ENCODE measurements at regions not wholly inside any gene's neighbourhood (a gene's known extent, or its start where the extent isn't known, plus 50 kb on each side); places are given as distances from the start of the nearest gene placed in this dataset.

- no peak for DNase-seq (ENCODE audit: low read depth)
These were observed 517.7 kb upstream of the MYT1L start for GRCh38 chr2:2848621-2849333.

GRCh38 chr2:2848198-2848597, 517.1 kb upstream of the MYT1L start:
- DNase-seq (ENCODE audit: low read depth): no peak

GRCh38 chr2:2847209-2847676, 516.2 kb upstream of the MYT1L start:
- DNase-seq (ENCODE audit: low read depth): no peak

- DNase-seq (ENCODE audit: low read depth): no peak
These were observed 515.5 kb upstream of the MYT1L start for GRCh38 chr2:2846332-2847208.

GRCh38 chr2:2845806-2846315, 514.8 kb upstream of the MYT1L start:
- no peak for DNase-seq (ENCODE audit: low read depth)

GRCh38 chr2:2845267-2845666, 514.2 kb upstream of the MYT1L start:
- DNase-seq (ENCODE audit: low read depth): no peak

GRCh38 chr2:2843969-2844548, 513.0 kb upstream of the MYT1L start:
- DNase-seq (ENCODE audit: low read depth): no peak

GRCh38 chr2:2842466-2842865, 511.4 kb upstream of the MYT1L start:
- no peak for DNase-seq (ENCODE audit: low read depth)

- DNase-seq (ENCODE audit: low read depth): no peak
These were observed 509.7 kb upstream of the MYT1L start for GRCh38 chr2:2840681-2841300.

GRCh38 chr2:2839782-2840531, 508.9 kb upstream of the MYT1L start:
- no peak for DNase-seq (ENCODE audit: low read depth)

GRCh38 chr2:2839393-2839781, 508.3 kb upstream of the MYT1L start:
- DNase-seq (ENCODE audit: low read depth): no peak

GRCh38 chr2:2838548-2838845, 507.4 kb upstream of the MYT1L start:
- no peak for DNase-seq (ENCODE audit: low read depth)

- DNase-seq (ENCODE audit: low read depth): no peak
These were observed 506.9 kb upstream of the MYT1L start for GRCh38 chr2:2837746-2838547.

- no peak for DNase-seq (ENCODE audit: low read depth)
These were observed 505.4 kb upstream of the MYT1L start for GRCh38 chr2:2836343-2837070.

GRCh38 chr2:2834516-2835254, 503.6 kb upstream of the MYT1L start:
- no peak for DNase-seq (ENCODE audit: low read depth)

- no peak for DNase-seq (ENCODE audit: low read depth)
These were observed 503.0 kb upstream of the MYT1L start for GRCh38 chr2:2834105-2834504.

- DNase-seq (ENCODE audit: low read depth): no peak
These were observed 501.6 kb upstream of the MYT1L start for GRCh38 chr2:2832657-2833056.

GRCh38 chr2:2831633-2832032, 500.6 kb upstream of the MYT1L start:
- no peak for DNase-seq (ENCODE audit: low read depth)

- no peak for DNase-seq (ENCODE audit: low read depth)
These were observed 499.5 kb upstream of the MYT1L start for GRCh38 chr2:2830576-2830975.
